ENCODE measurements at regions not wholly inside any gene's neighbourhood (a gene's known extent, or its start where the extent isn't known, plus 50 kb on each side); places are given as distances from the start of the nearest gene placed in this dataset.

DNA sequence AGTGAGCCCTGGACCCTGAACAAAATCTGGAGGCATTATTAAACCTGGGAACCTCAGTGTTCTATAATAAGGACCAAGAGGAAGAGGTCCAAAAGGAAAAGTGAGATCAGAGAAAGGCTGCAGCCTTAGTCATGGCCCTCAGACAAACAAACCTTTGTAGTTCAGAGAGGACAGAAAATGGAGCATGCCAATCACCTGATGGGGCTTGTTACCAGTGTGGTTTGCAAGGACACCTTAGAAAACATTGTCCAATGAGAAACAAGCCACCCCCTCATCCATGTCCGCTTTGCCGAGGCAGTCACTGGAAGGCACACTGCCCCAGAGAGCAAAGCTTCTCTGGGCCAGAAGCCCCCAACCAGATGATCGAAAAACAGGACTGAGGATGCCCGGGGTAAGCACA lies 254.8 kb downstream of the CDH10 start:
- H2AFZ ChIP-seq (ENCODE audit: low read length) = no peak overlapping the region
- no peak overlapping the region for H3K9ac ChIP-seq (ENCODE audit: low read length)
- H3K27ac ChIP-seq (ENCODE audit: low read length) = no peak overlapping the region
- TF ChIP-seq EZH2phosphoT487 (IDR thresholded peaks at IDR 0.05; ENCODE audit: low read length) = no peak
- no peaks in the 10 kb centered on the region for H3K9me3 ChIP-seq (replicated peaks; ENCODE audit: insufficient read depth, low read length)
- no peaks in the 10 kb centered on the region for H3F3A ChIP-seq (ENCODE audit: insufficient read depth, low read length)
- H3K36me3 ChIP-seq (replicated peaks; ENCODE audit: insufficient read depth, low read length) = no peaks in the 10 kb centered on the region
- H3K4me3 ChIP-seq (ENCODE audit: low read length) = no peak overlapping the region
- no peaks in the 10 kb centered on the region for H3K9me2 ChIP-seq (replicated peaks; ENCODE audit: insufficient read depth, low read length)
- no peak overlapping the region for H3K4me2 ChIP-seq (ENCODE audit: low read depth, low read length)
- H3K4me1 ChIP-seq (ENCODE audit: low read length) = peaks cover 5% of the 10 kb centered on the region; the same call in 1 of the 2 replicates
- no peak for DNase-seq
- no peaks in the 10 kb centered on the region for H3K79me2 ChIP-seq (ENCODE audit: low read length)
- H3K27me3 ChIP-seq (replicated peaks; ENCODE audit: insufficient read depth, low read length) = no peaks in the 10 kb centered on the region; the same call in 1 of the 2 replicates
- H4K20me1 ChIP-seq (ENCODE audit: insufficient read depth, low read length) = no peaks in the 10 kb centered on the region

DNA sequence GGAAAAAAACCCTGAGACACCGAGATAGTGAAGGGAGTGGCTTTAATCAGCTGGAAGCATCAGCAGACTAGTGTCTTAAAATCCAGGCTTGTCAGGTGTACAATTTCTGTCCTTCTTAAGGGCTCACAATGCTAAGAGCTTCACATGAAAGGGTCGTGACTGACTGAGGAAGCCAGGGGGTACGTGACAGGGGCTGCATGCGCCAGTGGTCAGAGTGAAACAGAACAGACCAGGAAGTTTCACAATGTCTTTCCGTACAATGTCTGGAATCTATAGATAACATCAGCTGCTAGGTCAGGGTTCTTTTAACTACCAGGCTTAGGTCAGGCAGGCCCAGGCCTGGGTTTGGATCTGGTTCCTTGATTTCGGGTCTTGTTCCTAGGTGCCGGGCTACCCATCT lies 253.0 kb downstream of the CDH10 start:
- H3K4me1 ChIP-seq (ENCODE audit: low read length) = 0 out of 2 replicates have a peak, but pooled peaks cover under 1% of the 10 kb centered on the region
- H3F3A ChIP-seq (ENCODE audit: insufficient read depth, low read length) = no peaks in the 10 kb centered on the region
- H3K79me2 ChIP-seq (ENCODE audit: low read length) = no peaks in the 10 kb centered on the region
- no peaks in the 10 kb centered on the region for H4K20me1 ChIP-seq (ENCODE audit: insufficient read depth, low read length)
- DNase-seq = no peak
- no peak overlapping the region for H3K4me2 ChIP-seq (ENCODE audit: low read depth, low read length)
- H2AFZ ChIP-seq (ENCODE audit: low read length) = no peak overlapping the region
- no peak for TF ChIP-seq EZH2phosphoT487 (IDR thresholded peaks at IDR 0.05; ENCODE audit: low read length)
- TF ChIP-seq, protein P1, sequence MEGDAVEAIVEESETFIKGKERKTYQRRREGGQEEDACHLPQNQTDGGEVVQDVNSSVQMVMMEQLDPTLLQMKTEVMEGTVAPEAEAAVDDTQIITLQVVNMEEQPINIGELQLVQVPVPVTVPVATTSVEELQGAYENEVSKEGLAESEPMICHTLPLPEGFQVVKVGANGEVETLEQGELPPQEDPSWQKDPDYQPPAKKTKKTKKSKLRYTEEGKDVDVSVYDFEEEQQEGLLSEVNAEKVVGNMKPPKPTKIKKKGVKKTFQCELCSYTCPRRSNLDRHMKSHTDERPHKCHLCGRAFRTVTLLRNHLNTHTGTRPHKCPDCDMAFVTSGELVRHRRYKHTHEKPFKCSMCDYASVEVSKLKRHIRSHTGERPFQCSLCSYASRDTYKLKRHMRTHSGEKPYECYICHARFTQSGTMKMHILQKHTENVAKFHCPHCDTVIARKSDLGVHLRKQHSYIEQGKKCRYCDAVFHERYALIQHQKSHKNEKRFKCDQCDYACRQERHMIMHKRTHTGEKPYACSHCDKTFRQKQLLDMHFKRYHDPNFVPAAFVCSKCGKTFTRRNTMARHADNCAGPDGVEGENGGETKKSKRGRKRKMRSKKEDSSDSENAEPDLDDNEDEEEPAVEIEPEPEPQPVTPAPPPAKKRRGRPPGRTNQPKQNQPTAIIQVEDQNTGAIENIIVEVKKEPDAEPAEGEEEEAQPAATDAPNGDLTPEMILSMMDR (IDR thresholded peaks at IDR 0.05; ENCODE audit: low read length) = no peak
- no peak for TF ChIP-seq EZH2 (optimal IDR thresholded peaks at IDR 0.05; ENCODE audit: low read depth, low read length)
- H3K9me2 ChIP-seq (replicated peaks; ENCODE audit: insufficient read depth, low read length) = no peaks in the 10 kb centered on the region
- H3K9me3 ChIP-seq (replicated peaks; ENCODE audit: insufficient read depth, low read length) = no peaks in the 10 kb centered on the region
- H3K9ac ChIP-seq (ENCODE audit: low read length) = no peak overlapping the region
- H3K4me3 ChIP-seq (ENCODE audit: low read length) = no peak overlapping the region
- no peaks in the 10 kb centered on the region for H3K36me3 ChIP-seq (replicated peaks; ENCODE audit: insufficient read depth, low read length)
- no peak overlapping the region for H3K27ac ChIP-seq (ENCODE audit: low read length)
- no peaks in the 10 kb centered on the region; the same call in 1 of the 2 replicates for H3K27me3 ChIP-seq (replicated peaks; ENCODE audit: insufficient read depth, low read length)

DNA sequence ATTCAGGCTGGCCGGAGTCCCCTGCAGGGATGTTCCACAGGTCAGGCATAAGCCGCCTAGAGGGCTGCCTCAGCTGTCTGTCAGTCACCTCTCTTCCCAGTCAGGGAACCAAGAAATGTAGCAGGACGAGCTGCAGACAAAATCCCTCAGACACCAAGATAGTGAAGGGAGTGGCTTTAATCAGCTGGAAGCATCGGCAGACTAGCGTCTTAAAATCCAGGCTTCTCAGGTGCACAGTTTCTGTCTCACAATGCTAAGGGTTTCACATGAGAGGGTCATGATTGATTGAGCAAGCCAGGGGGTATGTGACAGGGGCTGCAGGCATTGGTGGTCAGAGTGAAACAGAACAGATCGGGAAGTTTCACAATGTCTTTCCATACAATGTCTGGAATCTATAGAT lies 247.2 kb downstream of the CDH10 start:
- Histone ChIP-seq H3K4me2 (ENCODE audit: low read depth, low read length) (peak overlapping the region; percentile 58; the same call in 1 of the 2 replicates), H3K27ac (ENCODE audit: low read length) (no peak overlapping the region; the same call in 1 of the 2 replicates), H4K20me1 (ENCODE audit: insufficient read depth, low read length) (no peaks in the 10 kb centered on the region), H3K79me2 (ENCODE audit: low read length) (no peaks in the 10 kb centered on the region), H3K9ac (ENCODE audit: low read length) (no peak overlapping the region), H3K27me3 (replicated peaks; ENCODE audit: insufficient read depth, low read length) (no peaks in the 10 kb centered on the region), H3K9me3 (replicated peaks; ENCODE audit: insufficient read depth, low read length) (no peaks in the 10 kb centered on the region), H3K9me2 (replicated peaks; ENCODE audit: insufficient read depth, low read length) (no peaks in the 10 kb centered on the region), H3K36me3 (replicated peaks; ENCODE audit: insufficient read depth, low read length) (no peaks in the 10 kb centered on the region), H3K4me3 (ENCODE audit: low read length) (no peak overlapping the region), H3K4me1 (ENCODE audit: low read length) (peaks cover 11% of the 10 kb centered on the region), H2AFZ (ENCODE audit: low read length) (peak overlapping the region; percentile 64), H3F3A (ENCODE audit: insufficient read depth, low read length) (0 out of 2 replicates have a peak, but pooled peaks cover 3% of the 10 kb centered on the region)
- DNase-seq = no peak
- TF ChIP-seq, protein P1 (IDR thresholded peaks at IDR 0.05; ENCODE audit: low read length) = no peak
- no peak for TF ChIP-seq EZH2 (optimal IDR thresholded peaks at IDR 0.05; ENCODE audit: low read depth, low read length)
- no peak for TF ChIP-seq EZH2phosphoT487 (IDR thresholded peaks at IDR 0.05; ENCODE audit: low read length)

DNA sequence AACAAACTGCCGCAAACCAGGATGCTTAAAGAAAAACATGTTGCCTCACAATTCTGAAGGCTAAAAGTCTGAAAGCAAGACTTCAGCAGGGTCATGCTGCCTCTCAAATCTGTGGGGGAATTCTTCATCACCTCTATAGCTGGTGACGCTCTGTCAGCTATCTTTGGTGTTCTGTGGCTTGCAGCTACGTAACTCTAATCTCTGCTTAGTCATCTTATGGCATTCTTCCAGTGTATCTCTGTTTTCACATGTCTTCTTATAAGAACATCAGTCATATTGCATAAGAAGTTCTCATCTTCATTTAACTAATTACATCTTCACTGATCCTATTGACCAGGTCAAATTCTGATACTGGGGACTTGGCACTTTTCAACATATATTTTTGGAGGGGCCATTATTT lies 243.0 kb downstream of the CDH10 start:
- Histone ChIP-seq H3K4me2 (ENCODE audit: low read depth, low read length) (no peak overlapping the region), H3K27me3 (replicated peaks; ENCODE audit: insufficient read depth, low read length) (no peaks in the 10 kb centered on the region), H3K4me3 (ENCODE audit: low read length) (no peak overlapping the region), H3F3A (ENCODE audit: insufficient read depth, low read length) (0 out of 2 replicates have a peak, but pooled peaks cover 3% of the 10 kb centered on the region), H3K36me3 (replicated peaks; ENCODE audit: insufficient read depth, low read length) (no peaks in the 10 kb centered on the region), H3K9me2 (replicated peaks; ENCODE audit: insufficient read depth, low read length) (no peaks in the 10 kb centered on the region), H2AFZ (ENCODE audit: low read length) (no peak overlapping the region), H4K20me1 (ENCODE audit: insufficient read depth, low read length) (no peaks in the 10 kb centered on the region), H3K4me1 (ENCODE audit: low read length) (peaks cover 11% of the 10 kb centered on the region), H3K9me3 (replicated peaks; ENCODE audit: insufficient read depth, low read length) (no peaks in the 10 kb centered on the region), H3K27ac (ENCODE audit: low read length) (no peak overlapping the region), H3K79me2 (ENCODE audit: low read length) (no peaks in the 10 kb centered on the region), H3K9ac (ENCODE audit: low read length) (no peak overlapping the region)
- DNase-seq = peak; percentile 26
- TF ChIP-seq EZH2 (optimal IDR thresholded peaks at IDR 0.05; ENCODE audit: low read depth, low read length) = no peak
- no peak for TF ChIP-seq EZH2phosphoT487 (IDR thresholded peaks at IDR 0.05; ENCODE audit: low read length)

Measured in MM.1S (cell line).